ENCODE measurements at regions not wholly inside any gene's neighbourhood (a gene's known extent, or its start where the extent isn't known, plus 50 kb on each side); places are given as distances from the start of the nearest gene placed in this dataset.

- TF ChIP-seq CTCF (IDR thresholded peaks at IDR 0.05): no peak
- TF ChIP-seq POLR2A (IDR thresholded peaks at IDR 0.05): no peak
Observed at GRCh38 chr13:32880636-32881035, 135.6 kb upstream of the KL start.

Data from heart left ventricle (tissue), 13 donors.